Gastroesophageal sphincter (tissue), 3 donors: ENCODE measurements at regions not wholly inside any gene's neighbourhood (a gene's known extent, or its start where the extent isn't known, plus 50 kb on each side); places are given as distances from the start of the nearest gene placed in this dataset.
"Not testable (repeated sequence)": the region's sequence is repeated elsewhere in the genome, so short reads cannot be mapped to it uniquely, and the experiment has no call there.

Source experiments
- EP300 ChIP-seq: sonication (generic); formaldehyde crosslinking; IDR thresholded peaks from one replicate; pipeline ENCODE4 v1.6.1; 2017; ENCODE audit warnings: antibody characterized with exemption, mild to moderate bottlenecking
- POLR2A ChIP-seq, 2 donors: fragments of 450-650 bp; IDR thresholded peaks; one replicate each; pipeline ENCODE4 v1.6.1; 2017; ENCODE audit warnings: antibody characterized with exemption in 2 of 2, mild to moderate bottlenecking in 2 of 2, moderate library complexity in 1 of 2
- TF ChIP-seq, protein P1 (sequence below), 4 experiments: fragments of 200-600 bp in 2 of 4; fragments of 450-650 bp in 2 of 4; sonication (generic) in 1 of 4; IDR thresholded peaks; one replicate each; pipeline ENCODE4 v1.5.1; 2017 to 2019; ENCODE audit warnings: antibody characterized with exemption in 4 of 4, mild to moderate bottlenecking in 2 of 4, moderate library complexity in 2 of 4

DNA sequence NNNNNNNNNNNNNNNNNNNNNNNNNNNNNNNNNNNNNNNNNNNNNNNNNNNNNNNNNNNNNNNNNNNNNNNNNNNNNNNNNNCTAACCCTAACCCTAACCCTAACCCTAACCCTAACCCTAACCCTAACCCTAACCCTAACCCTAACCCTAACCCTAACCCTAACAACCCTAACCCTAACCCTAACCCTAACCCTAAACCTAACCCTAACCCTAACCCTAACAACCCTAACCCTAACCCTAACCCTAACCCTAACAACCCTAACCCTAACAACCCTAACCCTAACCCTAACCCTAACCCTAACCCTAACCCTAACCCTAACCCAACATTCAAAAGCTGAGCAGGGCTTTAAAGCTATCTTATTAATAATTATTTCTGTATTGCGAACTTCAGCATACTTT is 182.5 kb upstream of the FAM20C start:
- TF ChIP-seq POLR2A (IDR thresholded peaks at IDR 0.05); EP300: not testable (repeated sequence)
- TF ChIP-seq, protein P1, sequence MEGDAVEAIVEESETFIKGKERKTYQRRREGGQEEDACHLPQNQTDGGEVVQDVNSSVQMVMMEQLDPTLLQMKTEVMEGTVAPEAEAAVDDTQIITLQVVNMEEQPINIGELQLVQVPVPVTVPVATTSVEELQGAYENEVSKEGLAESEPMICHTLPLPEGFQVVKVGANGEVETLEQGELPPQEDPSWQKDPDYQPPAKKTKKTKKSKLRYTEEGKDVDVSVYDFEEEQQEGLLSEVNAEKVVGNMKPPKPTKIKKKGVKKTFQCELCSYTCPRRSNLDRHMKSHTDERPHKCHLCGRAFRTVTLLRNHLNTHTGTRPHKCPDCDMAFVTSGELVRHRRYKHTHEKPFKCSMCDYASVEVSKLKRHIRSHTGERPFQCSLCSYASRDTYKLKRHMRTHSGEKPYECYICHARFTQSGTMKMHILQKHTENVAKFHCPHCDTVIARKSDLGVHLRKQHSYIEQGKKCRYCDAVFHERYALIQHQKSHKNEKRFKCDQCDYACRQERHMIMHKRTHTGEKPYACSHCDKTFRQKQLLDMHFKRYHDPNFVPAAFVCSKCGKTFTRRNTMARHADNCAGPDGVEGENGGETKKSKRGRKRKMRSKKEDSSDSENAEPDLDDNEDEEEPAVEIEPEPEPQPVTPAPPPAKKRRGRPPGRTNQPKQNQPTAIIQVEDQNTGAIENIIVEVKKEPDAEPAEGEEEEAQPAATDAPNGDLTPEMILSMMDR (IDR thresholded peaks at IDR 0.05) = not testable (repeated sequence)
